ENCODE measurements at regions not wholly inside any gene's neighbourhood (a gene's known extent, or its start where the extent isn't known, plus 50 kb on each side); places are given as distances from the start of the nearest gene placed in this dataset.
"Not testable (repeated sequence)": the region's sequence is repeated elsewhere in the genome, so short reads cannot be mapped to it uniquely, and the experiment has no call there.

GRCh38 chr11:15300341-15300740, 185.6 kb downstream of the INSC start:
- no peak for DNase-seq (ENCODE audit: low read depth in 4 of 4, low spot score in 3 of 4)

- DNase-seq (ENCODE audit: low read depth in 4 of 4, low spot score in 3 of 4), result no peak
Observed at GRCh38 chr11:15307619-15308024, 192.9 kb downstream of the INSC start.

GRCh38 chr11:15308840-15309239, 194.1 kb downstream of the INSC start:
- no peak for DNase-seq (ENCODE audit: low read depth in 4 of 4, low spot score in 3 of 4)

DNA sequence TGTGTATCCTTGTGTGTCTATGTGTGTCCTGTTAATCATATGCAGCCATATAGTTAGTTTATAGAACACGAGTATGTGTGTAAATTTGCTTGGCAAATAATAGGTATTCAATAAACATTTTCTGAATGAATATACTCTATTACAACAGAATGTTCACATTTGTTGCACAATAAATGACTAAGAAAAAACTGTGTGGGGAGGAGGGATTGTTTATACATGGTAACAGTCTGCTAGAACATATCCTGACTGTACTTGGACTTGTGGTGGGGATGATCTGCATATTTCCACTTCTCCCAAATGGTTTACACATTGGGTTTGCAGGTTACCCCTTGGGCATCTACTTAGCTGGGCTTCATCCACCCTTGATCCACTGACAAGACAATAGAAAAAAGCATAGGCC, 194.6 kb downstream of the INSC start:
- DNase-seq (ENCODE audit: low read depth in 4 of 4, low spot score in 3 of 4), result no peak

DNA sequence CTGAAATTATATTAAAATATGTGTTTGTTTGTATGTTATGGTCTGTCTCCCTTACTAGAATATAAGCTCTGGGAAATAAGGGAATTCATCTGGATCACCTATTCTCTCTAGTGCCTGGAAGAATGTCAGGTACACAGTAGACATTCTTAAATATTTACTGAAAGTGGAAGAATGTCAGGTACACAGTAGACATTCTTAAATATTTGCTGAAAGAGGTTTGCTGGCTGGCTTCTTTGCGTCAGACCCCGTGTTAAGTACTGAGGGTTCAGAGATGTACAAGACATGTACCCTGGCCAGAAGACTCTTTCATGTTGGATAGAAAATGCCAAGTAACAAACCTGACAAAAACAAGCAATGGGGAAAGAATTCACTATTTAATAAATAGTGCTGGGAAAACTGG, 199.1 kb downstream of the INSC start:
- DNase-seq (ENCODE audit: low read depth in 4 of 4, low spot score in 3 of 4), result no peak

DNA sequence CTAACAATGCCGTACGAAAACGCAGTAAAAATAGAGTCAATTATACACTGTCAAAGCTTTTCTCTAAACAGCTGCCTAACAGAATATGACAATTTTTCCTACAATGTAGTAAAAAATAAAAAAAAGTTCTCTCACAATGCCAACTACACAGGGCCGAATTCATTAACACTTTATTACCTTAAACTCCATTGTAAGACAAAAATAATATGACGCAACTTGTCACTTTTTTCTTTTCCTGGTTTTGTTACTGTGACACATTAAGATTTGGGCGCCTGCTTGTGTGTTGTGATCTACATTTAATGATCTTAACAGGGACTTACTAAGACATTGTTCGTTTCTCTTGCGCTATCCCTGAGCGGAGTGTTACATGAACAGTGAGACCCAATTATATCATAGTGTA, 204.1 kb downstream of the INSC start:
- no peak for DNase-seq (ENCODE audit: low read depth in 4 of 4, low spot score in 3 of 4)

- no peak for DNase-seq (ENCODE audit: low read depth in 4 of 4, low spot score in 3 of 4)
Observed at GRCh38 chr11:15326520-15326919, 211.8 kb downstream of the INSC start.

- DNase-seq (ENCODE audit: low read depth in 4 of 4, low spot score in 3 of 4), result peak; percentile 25 to 52 (median 46)
Observed at GRCh38 chr11:15327786-15328231, 213.1 kb downstream of the INSC start.

GRCh38 chr11:15333407-15333806, 218.7 kb downstream of the INSC start:
- DNase-seq (ENCODE audit: low read depth in 4 of 4, low spot score in 3 of 4), result no peak

DNA sequence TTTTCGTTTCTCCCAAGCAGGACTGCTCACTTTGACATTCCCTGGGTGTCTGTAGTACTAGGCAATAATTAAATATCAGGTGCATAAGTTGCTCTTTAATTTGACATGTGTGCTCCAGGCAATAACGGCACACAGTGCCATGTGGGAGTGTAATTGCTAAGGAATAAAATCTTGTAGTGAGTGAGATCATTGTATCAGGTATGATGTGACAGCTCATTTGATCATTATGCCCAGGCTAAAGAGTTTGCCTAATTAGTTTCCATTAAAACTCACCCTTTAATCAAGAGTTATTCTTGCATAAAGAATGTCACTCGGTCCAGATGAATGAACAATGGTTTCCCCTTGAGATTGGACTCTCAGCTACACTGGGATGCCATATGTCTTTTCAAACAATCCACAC, 220.0 kb downstream of the INSC start:
- DNase-seq (ENCODE audit: low read depth in 4 of 4, low spot score in 3 of 4), result no peak

GRCh38 chr11:15336021-15336420, 221.3 kb downstream of the INSC start:
- DNase-seq (ENCODE audit: low read depth in 4 of 4, low spot score in 3 of 4), result no peak

DNA sequence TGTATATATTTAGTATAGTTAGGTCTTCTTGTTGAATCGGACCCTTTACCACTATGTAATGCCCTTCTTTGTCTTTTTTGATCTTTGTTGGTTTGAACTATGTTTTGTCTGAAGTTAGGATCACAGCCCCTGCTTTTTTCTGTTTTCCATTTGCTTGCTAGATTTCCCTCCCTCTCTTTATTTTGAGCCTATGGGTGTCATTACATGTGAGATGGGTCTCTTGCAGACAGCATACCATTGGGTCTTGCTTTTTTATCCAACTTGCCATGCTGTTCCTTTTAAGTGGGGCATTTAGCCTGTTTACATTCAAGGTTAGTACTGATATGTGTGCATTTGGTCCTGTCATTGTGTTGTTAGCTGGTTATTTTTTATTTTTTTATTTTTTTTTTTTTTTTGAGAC, 224.6 kb downstream of the INSC start:
- no peak for DNase-seq (ENCODE audit: low read depth in 4 of 4, low spot score in 3 of 4)

- no peak for DNase-seq (ENCODE audit: low read depth in 4 of 4, low spot score in 3 of 4)
Observed at GRCh38 chr11:15341587-15341986, 226.9 kb downstream of the INSC start.

DNA sequence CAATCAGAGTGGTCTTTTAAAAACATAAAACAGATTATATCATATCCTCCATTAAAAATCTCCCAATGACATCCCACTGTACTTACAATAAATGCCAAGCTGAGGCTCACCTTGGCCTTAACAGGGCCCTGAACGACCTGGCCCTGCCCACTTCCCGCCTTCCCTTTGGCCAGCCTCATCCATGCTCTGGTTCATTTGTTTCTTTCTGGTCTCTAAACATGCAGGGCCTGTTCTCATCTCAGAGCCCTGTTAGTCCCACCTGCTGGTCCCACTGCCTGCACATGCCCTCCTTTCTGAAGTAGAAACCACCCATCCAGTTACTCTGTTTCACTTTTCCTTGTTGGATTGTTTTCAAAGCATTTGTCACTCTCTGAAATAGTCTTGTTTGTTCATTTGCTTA, 227.4 kb downstream of the INSC start:
- DNase-seq (ENCODE audit: low read depth in 4 of 4, low spot score in 3 of 4), result no peak

DNA sequence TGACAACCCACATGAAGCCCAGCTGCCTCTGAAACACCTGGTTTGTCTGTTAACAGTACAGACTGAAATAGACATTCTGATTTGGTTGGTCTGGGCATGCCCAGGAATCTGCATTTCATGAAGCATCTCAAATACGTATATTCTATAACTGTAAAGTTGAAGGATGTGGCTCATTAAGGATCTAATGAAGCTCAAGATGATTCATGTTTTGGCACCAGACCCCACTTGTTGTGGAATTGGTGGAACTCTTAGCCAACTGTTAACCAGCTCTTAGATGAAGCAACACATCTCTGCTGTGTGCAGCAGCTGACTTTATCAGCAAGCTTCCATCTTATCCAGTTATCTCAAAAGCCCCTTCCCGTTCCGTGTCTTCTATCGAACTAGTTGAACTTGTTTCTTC, 232.2 kb downstream of the INSC start:
- no peak for DNase-seq (ENCODE audit: low read depth in 4 of 4, low spot score in 3 of 4)

DNA sequence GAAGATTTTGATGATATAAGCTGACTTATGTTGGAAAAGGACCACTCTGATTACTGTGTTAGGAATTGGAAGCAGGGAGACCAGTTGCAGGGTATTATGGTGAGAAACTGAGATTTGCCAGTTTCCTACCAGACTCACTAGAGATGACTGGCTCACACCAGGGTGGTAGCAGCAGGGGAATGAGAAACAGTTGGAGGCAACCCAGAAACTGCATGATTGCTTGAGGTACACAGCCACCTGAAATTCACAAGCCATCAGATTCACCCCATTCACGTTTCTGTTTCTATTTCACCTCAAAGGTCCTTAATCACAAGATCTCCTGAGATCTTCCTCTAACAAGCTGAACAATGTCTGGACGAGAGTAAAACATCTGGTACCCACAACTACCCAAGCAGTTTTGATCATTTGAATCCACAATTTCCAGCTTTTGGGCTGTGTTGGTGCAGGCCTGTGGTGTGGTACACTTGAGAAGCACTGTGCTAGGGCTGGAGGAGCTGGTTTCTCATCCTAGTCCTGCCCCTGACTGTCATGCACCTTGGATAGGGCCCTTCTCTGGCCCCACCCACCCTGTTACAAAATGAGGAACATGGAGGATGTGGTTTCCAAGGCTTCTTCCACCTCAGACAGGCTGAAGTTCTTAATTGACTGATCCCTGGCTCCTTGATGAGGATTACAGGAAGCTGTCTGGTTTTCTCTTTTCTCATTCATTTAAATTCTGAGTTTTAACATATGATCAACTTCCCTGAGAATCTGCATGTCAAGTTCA, 233.4 kb downstream of the INSC start:
- DNase-seq (ENCODE audit: low read depth in 4 of 4, low spot score in 3 of 4), result no peak

DNA sequence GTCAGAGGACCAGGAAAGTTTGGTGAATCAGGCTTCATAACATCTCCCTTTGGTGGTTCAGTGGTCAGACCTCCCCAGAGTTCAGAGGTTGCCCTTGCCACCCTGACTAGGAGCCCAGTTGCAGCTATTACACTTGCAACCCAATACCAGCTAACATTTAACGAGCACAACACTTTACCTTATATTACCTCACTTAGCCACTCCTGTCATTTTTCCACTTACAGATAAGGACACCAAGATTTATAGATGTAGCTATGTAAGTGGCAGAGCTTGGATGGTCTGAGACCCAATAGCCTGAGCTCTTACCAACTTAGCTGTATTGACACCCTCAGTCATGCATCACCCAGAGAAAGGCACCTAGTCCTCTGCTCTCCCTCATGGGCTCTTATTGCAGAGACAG, 234.7 kb downstream of the INSC start:
- DNase-seq (ENCODE audit: low read depth in 4 of 4, low spot score in 3 of 4), result no peak

DNA sequence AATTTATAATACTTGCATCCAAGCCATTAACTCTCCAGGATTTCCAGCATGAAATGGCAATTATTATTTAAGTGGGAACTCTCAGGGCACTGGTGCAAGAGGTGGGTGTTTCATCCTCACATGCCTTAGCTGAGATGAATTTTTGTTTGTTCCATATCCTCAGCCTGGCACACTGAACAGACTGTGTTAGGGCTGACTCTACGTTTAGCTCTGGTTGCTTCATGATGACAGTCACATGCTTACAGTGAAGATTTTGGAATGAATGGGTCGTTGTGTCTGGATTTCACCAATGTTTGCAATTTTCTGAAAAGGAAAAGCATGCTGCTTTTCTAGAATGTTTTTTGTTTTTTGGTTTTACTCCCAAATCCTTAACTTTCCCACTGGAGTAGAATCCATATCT, 246.6 kb downstream of the INSC start:
- DNase-seq (ENCODE audit: low read depth in 4 of 4, low spot score in 3 of 4), result no peak

GRCh38 chr11:15365286-15365685, 250.6 kb downstream of the INSC start:
- DNase-seq (ENCODE audit: low read depth in 4 of 4, low spot score in 3 of 4), result not testable (repeated sequence)

GRCh38 chr11:15367695-15368094, 253.0 kb downstream of the INSC start:
- DNase-seq (ENCODE audit: low read depth in 4 of 4, low spot score in 3 of 4), result no peak

GRCh38 chr11:15370495-15371147, 255.9 kb downstream of the INSC start:
- DNase-seq (ENCODE audit: low read depth in 4 of 4, low spot score in 3 of 4), result no peak

DNA sequence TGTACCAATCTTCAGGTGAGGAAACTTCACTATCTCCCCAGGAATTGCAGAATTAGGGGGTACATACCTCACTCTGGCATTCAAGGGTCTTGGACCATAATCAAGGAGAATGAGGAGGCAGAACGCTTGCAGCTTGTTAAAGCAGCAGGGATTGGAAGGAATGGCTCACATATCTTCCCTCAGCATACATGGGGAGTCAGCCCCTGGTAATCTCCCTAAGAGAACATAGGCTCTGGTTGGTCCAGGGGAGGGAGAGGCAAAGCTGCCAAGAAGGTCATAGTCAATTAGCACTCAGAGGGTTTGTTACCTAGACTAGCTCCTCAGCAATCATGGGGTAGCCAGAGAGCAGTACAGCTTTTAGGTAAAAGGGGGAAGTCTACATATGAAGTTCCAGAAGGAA, 256.8 kb downstream of the INSC start:
- DNase-seq (ENCODE audit: low read depth in 4 of 4, low spot score in 3 of 4), result no peak

All from left renal pelvis (tissue), 4 donors.